SH-SY5Y (cell line): ENCODE measurements at regions not wholly inside any gene's neighbourhood (a gene's known extent, or its start where the extent isn't known, plus 50 kb on each side); places are given as distances from the start of the nearest gene placed in this dataset.

Experiments
- GATA2 ChIP-seq: IDR thresholded peaks from 2 replicates; pipeline ENCODE4 v1.6.1; 2011; ENCODE audit warnings: mild to moderate bottlenecking, low read depth, low read length
- GATA3 ChIP-seq: IDR thresholded peaks from 2 replicates; pipeline ENCODE4 v1.6.1; 2011; ENCODE audit warnings: low read depth, mild to moderate bottlenecking, low read length, moderate library complexity

DNA sequence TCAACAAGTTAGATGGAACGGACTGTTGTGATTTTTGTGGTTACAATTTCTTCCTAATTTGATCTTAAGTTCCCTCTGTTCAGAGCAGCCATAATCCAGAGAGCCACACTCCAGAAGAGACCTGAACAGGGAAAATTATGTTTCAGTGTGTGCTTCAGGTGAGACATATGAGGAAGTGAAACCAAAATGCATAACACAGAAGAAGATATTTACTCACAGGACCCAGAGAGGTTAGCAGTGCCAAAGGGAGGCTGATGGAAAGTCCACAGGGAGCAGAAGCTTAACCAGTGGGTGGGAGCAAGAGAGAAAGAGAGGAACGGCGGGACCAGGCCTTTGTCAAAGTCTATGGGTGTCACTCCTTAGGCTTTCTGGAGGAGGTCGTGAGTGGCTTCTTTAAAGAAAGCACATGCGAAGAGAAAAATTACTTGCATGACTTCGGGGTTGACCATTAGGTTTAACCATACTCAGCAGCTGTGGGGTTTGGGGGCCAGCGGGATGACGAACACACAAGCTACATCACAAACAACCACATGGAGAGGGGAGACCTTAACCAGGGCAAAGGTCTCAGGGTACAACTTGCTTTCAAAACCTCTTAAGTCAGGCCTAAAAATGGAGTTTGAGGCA lies 141.4 kb downstream of the MED10 start:
- no peak for TF ChIP-seq GATA2
- TF ChIP-seq GATA3: no peak
